ENCODE measurements at regions not wholly inside any gene's neighbourhood (a gene's known extent, or its start where the extent isn't known, plus 50 kb on each side); places are given as distances from the start of the nearest gene placed in this dataset.
"Not testable (repeated sequence)": the region's sequence is repeated elsewhere in the genome, so short reads cannot be mapped to it uniquely, and the experiment has no call there.

- TF ChIP-seq POLR2AphosphoS5 (IDR thresholded peaks at IDR 0.05); SMC3 (conservative IDR thresholded peaks at IDR 0.05; ENCODE audit: poor library complexity); CTCF (IDR thresholded peaks at IDR 0.05; ENCODE audit: poor library complexity, severe bottlenecking); EZH2 (IDR thresholded peaks at IDR 0.05; ENCODE audit: borderline replicate concordance, insufficient read depth, low read length, poor library complexity, severe bottlenecking); REST (IDR thresholded peaks at IDR 0.05; ENCODE audit: borderline replicate concordance); RAD21 (conservative IDR thresholded peaks at IDR 0.05): not testable (repeated sequence)
These were observed 118.7 kb upstream of the PZP start for GRCh38 chr12:9326849-9327248.
